ENCODE measurements at regions not wholly inside any gene's neighbourhood (a gene's known extent, or its start where the extent isn't known, plus 50 kb on each side); places are given as distances from the start of the nearest gene placed in this dataset.

DNA sequence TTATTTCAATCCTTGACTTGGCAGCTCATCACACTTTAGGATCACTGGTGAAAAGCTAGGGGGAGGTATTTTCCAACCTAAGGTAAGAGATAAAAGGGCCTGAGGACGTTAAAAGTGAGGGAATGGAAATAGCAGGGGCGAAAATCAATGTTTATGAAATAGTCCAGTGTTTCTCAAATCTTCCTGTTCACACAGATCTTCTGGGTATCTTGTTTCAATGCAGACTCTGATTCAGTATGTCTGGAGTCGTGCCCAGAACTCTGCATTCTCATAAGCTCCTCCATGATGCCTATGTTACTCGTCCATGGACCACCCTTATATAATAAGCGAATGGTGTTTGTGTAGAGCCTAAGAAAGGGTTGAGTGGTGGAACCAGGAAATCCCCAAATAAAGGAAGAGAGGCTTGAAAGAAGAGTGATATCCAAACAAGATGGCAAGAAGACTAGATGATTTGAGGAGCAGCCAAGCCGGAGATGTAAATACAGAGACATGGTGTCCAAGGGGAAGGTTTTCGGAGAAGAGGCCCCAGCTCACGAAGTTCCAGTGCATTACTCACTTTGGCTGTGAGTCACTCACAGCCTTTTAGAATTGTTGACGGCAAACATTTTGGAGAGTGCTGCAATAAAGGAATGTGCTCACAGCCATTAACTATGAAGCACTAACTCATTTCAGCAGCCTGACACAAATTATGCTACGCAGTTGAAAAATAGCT is 215.6 kb upstream of the PPARGC1A start:
- no peak for FAIRE-seq
- ChIA-PET CTCF (ENCODE audit: low intra/inter-chr PET ratio) (no interaction called here), POLR2A (no interaction called here)
- TF ChIP-seq ZNF79 (CRISPR knock-in tag; IDR thresholded peaks at IDR 0.05; ENCODE audit: low read depth) (no peak), SLC30A9 (CRISPR knock-in tag; IDR thresholded peaks at IDR 0.05) (no peak), CHD4 (IDR thresholded peaks at IDR 0.05; ENCODE audit: insufficient read depth, insufficient replicate concordance, low read depth, low read length, poor library complexity, severe bottlenecking) (no peak), C11orf30 (IDR thresholded peaks at IDR 0.05; ENCODE audit: low read depth) (no peak), NFYB (IDR thresholded peaks at IDR 0.05; ENCODE audit: extremely low read depth, insufficient read length) (no peak), NFIX (CRISPR knock-in tag; IDR thresholded peaks at IDR 0.05; ENCODE audit: low read depth) (no peak), CEBPG (CRISPR knock-in tag; IDR thresholded peaks at IDR 0.05) (no peak), CEBPG (tag; conservative IDR thresholded peaks at IDR 0.05 in 1 of 2, IDR thresholded peaks at IDR 0.05 in 1 of 2) (no peak), KAT8 (IDR thresholded peaks at IDR 0.05; ENCODE audit: low read depth) (no peak), KLF16 (IDR thresholded peaks at IDR 0.05) (no peak), ETV1 (tag; conservative IDR thresholded peaks at IDR 0.05; ENCODE audit: low read depth) (no peak), NFE2 (IDR thresholded peaks at IDR 0.05; ENCODE audit: low read depth) (no peak), HDAC1 (IDR thresholded peaks at IDR 0.05) (no peak)
- TF ChIP-seq, protein P1, sequence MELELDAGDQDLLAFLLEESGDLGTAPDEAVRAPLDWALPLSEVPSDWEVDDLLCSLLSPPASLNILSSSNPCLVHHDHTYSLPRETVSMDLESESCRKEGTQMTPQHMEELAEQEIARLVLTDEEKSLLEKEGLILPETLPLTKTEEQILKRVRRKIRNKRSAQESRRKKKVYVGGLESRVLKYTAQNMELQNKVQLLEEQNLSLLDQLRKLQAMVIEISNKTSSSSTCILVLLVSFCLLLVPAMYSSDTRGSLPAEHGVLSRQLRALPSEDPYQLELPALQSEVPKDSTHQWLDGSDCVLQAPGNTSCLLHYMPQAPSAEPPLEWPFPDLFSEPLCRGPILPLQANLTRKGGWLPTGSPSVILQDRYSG (tag; conservative IDR thresholded peaks at IDR 0.05; ENCODE audit: low read depth): no peak
- TF ChIP-seq, protein P2, sequence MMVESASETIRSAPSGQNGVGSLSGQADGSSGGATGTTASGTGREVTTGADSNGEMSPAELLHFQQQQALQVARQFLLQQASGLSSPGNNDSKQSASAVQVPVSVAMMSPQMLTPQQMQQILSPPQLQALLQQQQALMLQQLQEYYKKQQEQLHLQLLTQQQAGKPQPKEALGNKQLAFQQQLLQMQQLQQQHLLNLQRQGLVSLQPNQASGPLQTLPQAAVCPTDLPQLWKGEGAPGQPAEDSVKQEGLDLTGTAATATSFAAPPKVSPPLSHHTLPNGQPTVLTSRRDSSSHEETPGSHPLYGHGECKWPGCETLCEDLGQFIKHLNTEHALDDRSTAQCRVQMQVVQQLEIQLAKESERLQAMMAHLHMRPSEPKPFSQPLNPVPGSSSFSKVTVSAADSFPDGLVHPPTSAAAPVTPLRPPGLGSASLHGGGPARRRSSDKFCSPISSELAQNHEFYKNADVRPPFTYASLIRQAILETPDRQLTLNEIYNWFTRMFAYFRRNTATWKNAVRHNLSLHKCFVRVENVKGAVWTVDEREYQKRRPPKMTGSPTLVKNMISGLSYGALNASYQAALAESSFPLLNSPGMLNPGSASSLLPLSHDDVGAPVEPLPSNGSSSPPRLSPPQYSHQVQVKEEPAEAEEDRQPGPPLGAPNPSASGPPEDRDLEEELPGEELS (CRISPR knock-in tag; IDR thresholded peaks at IDR 0.05; ENCODE audit: borderline replicate concordance): no peak
- no TSS peak for BruUV-seq (replicated peaks)
- no peak for ATAC-seq
- in situ Hi-C loops (cut with MboI) (no loop called here), intact Hi-C loops (cut with micrococcal nuclease) (no loop called here)
- Histone ChIP-seq H3K36me3 (ENCODE audit: control insufficient read depth, insufficient read depth, low read length) (no peaks in the 10 kb centered on the region), H3K9me1 (ENCODE audit: control insufficient read depth, insufficient read depth, low read length) (no peaks in the 10 kb centered on the region), H3K4me3 (no peak overlapping the region), H4K20me1 (replicated peaks; ENCODE audit: control insufficient read depth, insufficient read depth, low read length) (no peaks in the 10 kb centered on the region), H3K9me3 (replicated peaks; ENCODE audit: control insufficient read depth, insufficient read depth, low read depth, low read length) (no peaks in the 10 kb centered on the region), H3K79me2 (ENCODE audit: control insufficient read depth, insufficient read depth, low read length) (no peaks in the 10 kb centered on the region), H2AFZ (ENCODE audit: low read depth, low read length) (no peak overlapping the region), H3K9ac (ENCODE audit: insufficient read depth in 1 of 2, low read depth in 2 of 2, low read length in 2 of 2) (no peak overlapping the region), H3K27me3 (ENCODE audit: control insufficient read depth in 2 of 2, insufficient read depth in 2 of 2, low read length in 2 of 2) (no peaks in the 10 kb centered on the region), H3K4me1 (replicated peaks in 1 of 2; ENCODE audit: control insufficient read depth in 2 of 2, insufficient read depth in 2 of 2, low read length in 2 of 2) (no peaks in the 10 kb centered on the region), H3K4me2 (ENCODE audit: insufficient read depth, low read length) (no peak overlapping the region), H3K27ac (ENCODE audit: extremely low read depth, low read depth, low read length) (no peak overlapping the region)
- no peak for DNase-seq (ENCODE audit: extremely low read depth in 1 of 4, low spot score in 3 of 4)
- WGBS (ENCODE audit: insufficient coverage, low coverage, missing lambda C conversion rate): 0% methylated on average over 10 of the region's 10 CpGs
